Neural progenitor cell (in vitro differentiated cells): ENCODE measurements at regions not wholly inside any gene's neighbourhood (a gene's known extent, or its start where the extent isn't known, plus 50 kb on each side); places are given as distances from the start of the nearest gene placed in this dataset.

Source experiments
- EZH2 ChIP-seq: fragments of 200-600 bp; sonication (generic); IDR thresholded peaks from 2 replicates; pipeline ENCODE4 v1.6.1; 2017; ENCODE audit warnings: antibody characterized with exemption, mild to moderate bottlenecking, moderate library complexity
- EZH2phosphoT487 ChIP-seq: fragments of 200-600 bp; sonication (generic); IDR thresholded peaks from 2 replicates; pipeline ENCODE4 v1.6.1; 2017; ENCODE audit warnings: antibody characterized with exemption
- TF ChIP-seq, protein P1 (sequence below): fragments of 200-600 bp; sonication (generic); IDR thresholded peaks from 2 replicates; pipeline ENCODE4 v1.5.1; 2017; ENCODE audit warnings: antibody characterized with exemption, mild to moderate bottlenecking

DNA sequence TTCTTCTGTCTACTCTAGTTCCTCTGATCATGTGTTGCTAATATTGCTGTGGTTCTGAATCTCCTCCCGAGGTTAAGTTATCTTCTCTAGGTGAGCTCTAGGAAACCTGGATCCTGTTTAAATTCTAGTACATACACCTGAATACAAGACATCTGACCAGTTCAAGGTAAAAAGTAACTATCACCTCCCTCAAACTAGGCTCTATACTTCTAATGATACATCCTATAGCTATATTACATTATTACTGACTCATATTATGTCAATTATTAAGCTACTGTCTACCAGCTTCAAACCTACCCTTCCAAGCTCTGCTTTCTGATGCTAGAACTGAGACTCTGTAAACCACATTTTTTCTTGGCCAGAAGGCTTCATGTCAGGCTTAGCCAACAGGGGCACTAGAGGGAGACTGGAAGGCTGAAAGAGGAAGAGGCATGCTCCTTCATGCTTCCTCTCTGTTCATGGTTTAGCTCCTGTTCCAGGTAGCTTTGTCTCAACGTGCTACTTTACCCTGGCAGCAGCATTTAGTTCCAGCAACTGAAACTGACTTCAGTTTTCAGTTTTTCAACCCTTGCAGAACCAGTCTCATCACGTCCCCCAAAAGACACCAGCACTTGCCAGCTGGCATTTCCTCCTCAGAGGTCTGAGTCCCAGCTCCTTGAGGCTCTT, 148.4 kb upstream of the TOP1 start:
- TF ChIP-seq, protein P1, sequence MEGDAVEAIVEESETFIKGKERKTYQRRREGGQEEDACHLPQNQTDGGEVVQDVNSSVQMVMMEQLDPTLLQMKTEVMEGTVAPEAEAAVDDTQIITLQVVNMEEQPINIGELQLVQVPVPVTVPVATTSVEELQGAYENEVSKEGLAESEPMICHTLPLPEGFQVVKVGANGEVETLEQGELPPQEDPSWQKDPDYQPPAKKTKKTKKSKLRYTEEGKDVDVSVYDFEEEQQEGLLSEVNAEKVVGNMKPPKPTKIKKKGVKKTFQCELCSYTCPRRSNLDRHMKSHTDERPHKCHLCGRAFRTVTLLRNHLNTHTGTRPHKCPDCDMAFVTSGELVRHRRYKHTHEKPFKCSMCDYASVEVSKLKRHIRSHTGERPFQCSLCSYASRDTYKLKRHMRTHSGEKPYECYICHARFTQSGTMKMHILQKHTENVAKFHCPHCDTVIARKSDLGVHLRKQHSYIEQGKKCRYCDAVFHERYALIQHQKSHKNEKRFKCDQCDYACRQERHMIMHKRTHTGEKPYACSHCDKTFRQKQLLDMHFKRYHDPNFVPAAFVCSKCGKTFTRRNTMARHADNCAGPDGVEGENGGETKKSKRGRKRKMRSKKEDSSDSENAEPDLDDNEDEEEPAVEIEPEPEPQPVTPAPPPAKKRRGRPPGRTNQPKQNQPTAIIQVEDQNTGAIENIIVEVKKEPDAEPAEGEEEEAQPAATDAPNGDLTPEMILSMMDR, result no peak
- TF ChIP-seq EZH2phosphoT487 (no peak), EZH2 (no peak)
